Calu3 (cell line): ENCODE measurements at regions not wholly inside any gene's neighbourhood (a gene's known extent, or its start where the extent isn't known, plus 50 kb on each side); places are given as distances from the start of the nearest gene placed in this dataset.

Experiments
- BruUV-seq: library from RNA; stranded (reverse); fragments of 400-500 nt; replicated peaks from 2 replicates; lab custom pipeline; 2021; lab: Mats Ljungman, UMichigan
- CTCF ChIA-PET: fragments of 300-600 bp; sonication (Branson Sonifier 250); formaldehyde crosslinking; loops from one replicate; lab custom pipeline; 2022; ENCODE audit warnings: antibody characterized with exemption; lab: Charles Lee
- DNase-seq: peaks from one replicate; pipeline ENCODE4 v3.0.0; 2022
- H3K27ac Mint-ChIP-seq: one replicate; pipeline ENCODE4 v1.8.0; 2022; ENCODE audit warnings: mixed read lengths; ENCODE audit not compliant: unreplicated experiment
- H3K27me3 Mint-ChIP-seq: one replicate; pipeline ENCODE4 v1.8.0; 2022; ENCODE audit warnings: mixed read lengths; ENCODE audit not compliant: unreplicated experiment
- H3K36me3 Mint-ChIP-seq: one replicate; pipeline ENCODE4 v1.8.0; 2022; ENCODE audit warnings: mild to moderate bottlenecking, moderate library complexity, mixed read lengths; ENCODE audit not compliant: insufficient read depth, unreplicated experiment
- H3K4me1 Mint-ChIP-seq: one replicate; pipeline ENCODE4 v1.8.0; 2022; ENCODE audit warnings: mild to moderate bottlenecking, low read depth, mixed read lengths; ENCODE audit not compliant: unreplicated experiment
- H3K4me3 Mint-ChIP-seq: one replicate; pipeline ENCODE4 v1.8.0; 2022; ENCODE audit warnings: mild to moderate bottlenecking, low read depth, moderate library complexity, mixed read lengths; ENCODE audit not compliant: unreplicated experiment
- H3K9me3 Mint-ChIP-seq: one replicate; pipeline ENCODE4 v1.8.0; 2022; ENCODE audit warnings: low read depth, mixed read lengths; ENCODE audit not compliant: unreplicated experiment
- intact Hi-C: fragments of 100-400 bp; cut with micrococcal nuclease; formaldehyde crosslinking; loops from one replicate; pipeline ENCODE4 v1.10.0; 2022; ENCODE audit not compliant: unreplicated experiment
- TF ChIP-seq, protein P1 (sequence below): fragments of 200-600 bp; IDR thresholded peaks from one replicate; pipeline ENCODE4 v1.8.0; 2022; ENCODE audit warnings: antibody characterized with exemption; ENCODE audit not compliant: unreplicated experiment

DNA sequence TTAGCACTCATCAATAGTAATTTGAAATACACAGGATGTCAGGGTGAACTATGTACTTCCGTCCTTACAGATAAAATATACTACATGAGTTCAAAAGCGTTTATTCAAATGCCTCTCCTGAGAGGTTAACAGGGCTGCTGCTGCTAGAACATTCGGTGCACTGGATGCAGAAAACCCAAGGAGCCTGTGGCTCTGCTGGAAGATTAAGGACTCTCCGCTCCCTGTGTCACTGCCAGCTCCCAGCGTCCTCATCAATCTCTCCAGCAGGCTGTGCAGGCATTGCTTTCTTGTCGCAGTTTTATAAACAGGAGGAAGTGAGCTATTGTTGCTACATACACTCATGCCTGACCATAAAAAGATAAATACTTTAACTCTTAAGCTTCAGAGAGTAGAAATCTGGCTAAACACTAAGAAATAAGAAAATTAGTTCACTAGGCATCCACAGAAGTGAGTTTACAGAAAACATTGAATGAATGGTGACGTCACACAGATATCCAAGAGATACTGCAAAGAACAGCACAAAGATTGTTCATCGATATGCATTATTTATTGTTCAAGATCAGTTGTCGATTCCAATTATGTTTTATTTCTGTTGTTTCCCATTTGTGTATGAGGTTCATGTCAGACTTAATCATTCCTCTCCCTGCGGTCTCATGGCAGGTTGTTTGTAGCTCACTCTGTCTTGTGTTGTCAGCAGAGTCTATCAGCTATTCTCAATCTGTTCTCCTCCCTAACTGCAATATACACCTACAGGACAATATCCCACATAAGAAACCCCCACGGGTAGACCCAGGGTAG is 127.9 kb upstream of the MON1B start:
- DNase-seq, result no peak
- Mint-ChIP-seq H3K4me1 (no peaks in the 10 kb centered on the region), H3K36me3 (no peaks in the 10 kb centered on the region), H3K27ac (no peak overlapping the region), H3K27me3 (no peaks in the 10 kb centered on the region), H3K4me3 (no peak overlapping the region), H3K9me3 (no peaks in the 10 kb centered on the region)
- BruUV-seq, result no TSS peak
- CTCF ChIA-PET, result no interaction called here
- TF ChIP-seq, protein P1, sequence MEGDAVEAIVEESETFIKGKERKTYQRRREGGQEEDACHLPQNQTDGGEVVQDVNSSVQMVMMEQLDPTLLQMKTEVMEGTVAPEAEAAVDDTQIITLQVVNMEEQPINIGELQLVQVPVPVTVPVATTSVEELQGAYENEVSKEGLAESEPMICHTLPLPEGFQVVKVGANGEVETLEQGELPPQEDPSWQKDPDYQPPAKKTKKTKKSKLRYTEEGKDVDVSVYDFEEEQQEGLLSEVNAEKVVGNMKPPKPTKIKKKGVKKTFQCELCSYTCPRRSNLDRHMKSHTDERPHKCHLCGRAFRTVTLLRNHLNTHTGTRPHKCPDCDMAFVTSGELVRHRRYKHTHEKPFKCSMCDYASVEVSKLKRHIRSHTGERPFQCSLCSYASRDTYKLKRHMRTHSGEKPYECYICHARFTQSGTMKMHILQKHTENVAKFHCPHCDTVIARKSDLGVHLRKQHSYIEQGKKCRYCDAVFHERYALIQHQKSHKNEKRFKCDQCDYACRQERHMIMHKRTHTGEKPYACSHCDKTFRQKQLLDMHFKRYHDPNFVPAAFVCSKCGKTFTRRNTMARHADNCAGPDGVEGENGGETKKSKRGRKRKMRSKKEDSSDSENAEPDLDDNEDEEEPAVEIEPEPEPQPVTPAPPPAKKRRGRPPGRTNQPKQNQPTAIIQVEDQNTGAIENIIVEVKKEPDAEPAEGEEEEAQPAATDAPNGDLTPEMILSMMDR, result no peak
- intact Hi-C loops, result no loop called here

DNA sequence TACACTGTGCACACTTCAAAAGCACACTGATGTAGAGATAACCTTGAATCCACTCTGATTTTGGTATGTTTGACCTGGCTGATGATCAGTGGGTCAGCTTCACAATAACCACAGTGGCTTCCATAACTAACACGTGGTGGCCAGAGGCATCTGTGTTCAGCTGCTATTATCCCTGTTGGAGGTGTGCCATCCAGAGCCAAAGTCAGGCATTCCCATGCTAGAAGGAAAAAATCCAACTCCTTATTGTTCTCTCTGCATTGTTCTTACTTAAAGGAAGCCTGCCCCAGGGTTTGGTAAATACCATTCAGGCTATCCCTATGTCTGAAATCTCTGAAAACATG is 127.3 kb upstream of the MON1B start:
- TF ChIP-seq, protein P1, result no peak
- H3K36me3 Mint-ChIP-seq, result no peaks in the 10 kb centered on the region
- no peak for DNase-seq
- intact Hi-C loops, result no loop called here
- H3K27me3 Mint-ChIP-seq, result no peaks in the 10 kb centered on the region
- CTCF ChIA-PET, result no interaction called here
- no peak overlapping the region for H3K4me3 Mint-ChIP-seq
- no TSS peak for BruUV-seq
- no peak overlapping the region for H3K27ac Mint-ChIP-seq
- H3K9me3 Mint-ChIP-seq, result no peaks in the 10 kb centered on the region
- no peaks in the 10 kb centered on the region for H3K4me1 Mint-ChIP-seq

DNA sequence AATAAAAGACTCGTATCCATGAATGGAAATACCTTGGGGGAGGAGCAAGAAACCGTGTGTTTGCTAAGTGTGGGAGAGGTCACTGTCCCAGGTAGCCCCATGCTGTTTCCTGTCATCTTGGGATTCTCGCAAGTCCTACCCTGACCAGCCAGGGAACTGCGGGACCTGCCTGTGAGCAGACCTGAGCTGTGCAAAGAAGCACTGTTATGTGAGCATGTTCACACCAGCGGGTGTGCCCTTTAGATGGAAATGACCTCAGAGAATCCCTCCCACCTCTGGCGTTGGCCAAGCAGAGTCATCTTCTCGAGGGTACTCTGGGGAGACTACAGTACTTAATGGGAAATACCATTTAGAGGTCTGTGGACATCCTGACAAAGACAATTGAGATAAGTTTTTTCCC is 127.0 kb upstream of the MON1B start:
- H3K4me3 Mint-ChIP-seq, result no peak overlapping the region
- no peaks in the 10 kb centered on the region for H3K9me3 Mint-ChIP-seq
- no peaks in the 10 kb centered on the region for H3K4me1 Mint-ChIP-seq
- no TSS peak for BruUV-seq
- H3K27me3 Mint-ChIP-seq, result no peaks in the 10 kb centered on the region
- DNase-seq, result no peak
- CTCF ChIA-PET, result no interaction called here
- no peak overlapping the region for H3K27ac Mint-ChIP-seq
- TF ChIP-seq, protein P1, result no peak
- H3K36me3 Mint-ChIP-seq, result no peaks in the 10 kb centered on the region
- intact Hi-C loops, result no loop called here

DNA sequence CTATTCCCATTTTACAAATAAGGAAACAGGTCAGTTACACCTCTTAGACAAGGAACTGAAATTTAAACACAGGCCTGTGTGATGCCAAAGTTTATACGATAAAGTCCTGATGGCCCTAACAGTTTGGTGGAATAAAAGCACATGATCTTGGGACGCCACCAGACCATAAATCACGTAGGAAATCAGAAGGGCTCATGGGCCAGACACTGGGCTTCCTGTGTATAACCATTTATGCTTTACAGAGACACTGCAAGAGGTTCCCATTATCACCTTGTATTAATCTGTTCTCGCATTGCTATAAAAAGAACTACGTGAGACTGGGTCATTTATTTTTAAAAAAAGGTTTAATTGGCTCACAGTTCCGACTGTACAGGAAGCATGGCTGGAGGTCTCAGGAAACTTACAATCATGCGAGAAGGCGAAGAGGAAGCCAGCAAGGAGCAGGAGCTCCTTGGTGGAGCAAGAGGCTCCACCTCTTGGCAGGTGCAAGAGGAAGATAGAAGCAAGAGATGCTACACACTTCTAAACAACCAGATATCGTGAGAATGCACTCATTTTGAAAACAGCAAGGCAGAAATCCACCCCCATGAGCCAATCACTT is 124.0 kb upstream of the MON1B start:
- BruUV-seq, result no TSS peak
- CTCF ChIA-PET, result interaction anchor here (0.6 kb wide), 1 partner anchor 92 kb away, joined by 3 read pairs; no protein-coding TSS in a partner anchor
- no peak for DNase-seq
- Mint-ChIP-seq H3K36me3 (no peaks in the 10 kb centered on the region), H3K4me3 (no peak overlapping the region), H3K27me3 (no peaks in the 10 kb centered on the region), H3K4me1 (no peaks in the 10 kb centered on the region), H3K27ac (no peak overlapping the region), H3K9me3 (peaks cover 4% of the 10 kb centered on the region)
- intact Hi-C loops, result no loop called here
- TF ChIP-seq, protein P1, result no peak
